ENCODE measurements at regions not wholly inside any gene's neighbourhood (a gene's known extent, or its start where the extent isn't known, plus 50 kb on each side); places are given as distances from the start of the nearest gene placed in this dataset.
"Not testable (repeated sequence)": the region's sequence is repeated elsewhere in the genome, so short reads cannot be mapped to it uniquely, and the experiment has no call there.

GRCh38 chr20:1819311-1820137 lies 75.7 kb upstream of the SIRPA start:
- H3K4me3 ChIP-seq (ENCODE audit: low read depth, low read length): no peak overlapping the region
- no peak for TF ChIP-seq CTCF (conservative IDR thresholded peaks at IDR 0.05; ENCODE audit: low read depth, low read length)
- DNase-seq (ENCODE audit: low read depth): no peak

- H3K4me3 ChIP-seq (ENCODE audit: low read depth, low read length): no peak overlapping the region
- TF ChIP-seq CTCF (conservative IDR thresholded peaks at IDR 0.05; ENCODE audit: low read depth, low read length): no peak
- DNase-seq (ENCODE audit: low read depth): no peak
Measured at GRCh38 chr20:1818895-1819294, 76.3 kb upstream of the SIRPA start.

DNA sequence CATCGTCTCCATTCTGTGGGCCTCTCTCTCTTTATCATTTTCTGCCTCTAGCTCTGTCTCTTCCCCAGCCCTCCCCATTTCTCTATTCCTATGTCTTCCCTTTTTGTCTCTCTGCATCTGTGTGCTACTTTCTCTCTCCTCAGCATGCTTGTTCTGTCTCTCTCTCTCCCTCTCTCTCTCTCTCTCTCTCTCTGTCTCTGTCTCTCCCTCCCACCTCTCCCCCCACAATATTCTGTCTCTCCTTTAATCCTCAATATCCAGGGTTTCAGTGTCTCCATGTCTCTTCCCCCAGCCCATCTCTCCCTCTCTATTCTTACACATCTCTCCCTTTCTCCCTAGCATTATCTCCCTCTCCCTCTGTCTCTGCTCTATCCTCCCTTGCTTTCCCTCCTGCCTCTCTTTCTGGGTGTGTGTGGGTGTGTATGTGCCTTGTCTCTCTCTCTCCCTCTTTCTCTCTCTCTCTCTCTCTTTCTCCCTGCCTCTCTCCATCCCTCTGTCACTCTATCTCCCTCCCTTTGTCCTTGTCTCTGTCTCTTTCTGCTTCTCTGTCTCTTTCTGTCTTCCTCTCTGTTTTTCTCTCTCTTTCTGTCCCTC lies 76.9 kb upstream of the SIRPA start:
- no peak overlapping the region for H3K4me3 ChIP-seq (ENCODE audit: low read depth, low read length)
- no peak for TF ChIP-seq CTCF (conservative IDR thresholded peaks at IDR 0.05; ENCODE audit: low read depth, low read length)
- no peak for DNase-seq (ENCODE audit: low read depth)

DNA sequence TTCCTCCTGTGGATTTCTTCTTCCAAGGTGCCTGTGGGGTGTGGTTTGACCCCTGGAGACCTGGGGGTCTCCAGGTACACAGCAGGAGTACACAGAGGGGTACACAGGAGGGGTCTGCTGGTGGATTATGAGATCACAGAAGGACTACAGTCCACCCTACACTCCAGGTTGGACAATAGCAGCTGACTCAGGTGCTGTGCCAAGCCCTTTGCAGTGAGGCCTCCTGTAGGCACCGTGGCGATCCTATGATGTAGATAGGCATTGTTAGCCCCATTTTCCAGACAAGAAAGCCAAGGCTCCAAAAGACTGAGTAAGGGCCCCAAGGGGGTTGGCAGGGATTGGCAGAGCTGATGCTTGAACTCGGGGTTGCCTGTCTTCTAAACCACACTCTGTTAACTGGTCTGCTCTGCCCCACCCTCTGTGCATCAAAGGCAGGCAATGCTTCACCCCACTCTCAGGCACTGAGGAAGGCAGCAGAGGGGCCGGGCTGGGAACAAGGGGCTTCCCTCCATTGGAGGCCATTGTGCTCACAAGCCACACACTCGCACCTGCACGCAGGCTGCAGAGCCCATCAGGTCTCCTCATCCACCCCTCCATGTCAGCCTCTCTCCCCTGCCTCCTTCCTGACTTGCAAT lies 77.5 kb upstream of the SIRPA start:
- DNase-seq (ENCODE audit: low read depth): no peak
- no peak overlapping the region for H3K4me3 ChIP-seq (ENCODE audit: low read depth, low read length)

DNA sequence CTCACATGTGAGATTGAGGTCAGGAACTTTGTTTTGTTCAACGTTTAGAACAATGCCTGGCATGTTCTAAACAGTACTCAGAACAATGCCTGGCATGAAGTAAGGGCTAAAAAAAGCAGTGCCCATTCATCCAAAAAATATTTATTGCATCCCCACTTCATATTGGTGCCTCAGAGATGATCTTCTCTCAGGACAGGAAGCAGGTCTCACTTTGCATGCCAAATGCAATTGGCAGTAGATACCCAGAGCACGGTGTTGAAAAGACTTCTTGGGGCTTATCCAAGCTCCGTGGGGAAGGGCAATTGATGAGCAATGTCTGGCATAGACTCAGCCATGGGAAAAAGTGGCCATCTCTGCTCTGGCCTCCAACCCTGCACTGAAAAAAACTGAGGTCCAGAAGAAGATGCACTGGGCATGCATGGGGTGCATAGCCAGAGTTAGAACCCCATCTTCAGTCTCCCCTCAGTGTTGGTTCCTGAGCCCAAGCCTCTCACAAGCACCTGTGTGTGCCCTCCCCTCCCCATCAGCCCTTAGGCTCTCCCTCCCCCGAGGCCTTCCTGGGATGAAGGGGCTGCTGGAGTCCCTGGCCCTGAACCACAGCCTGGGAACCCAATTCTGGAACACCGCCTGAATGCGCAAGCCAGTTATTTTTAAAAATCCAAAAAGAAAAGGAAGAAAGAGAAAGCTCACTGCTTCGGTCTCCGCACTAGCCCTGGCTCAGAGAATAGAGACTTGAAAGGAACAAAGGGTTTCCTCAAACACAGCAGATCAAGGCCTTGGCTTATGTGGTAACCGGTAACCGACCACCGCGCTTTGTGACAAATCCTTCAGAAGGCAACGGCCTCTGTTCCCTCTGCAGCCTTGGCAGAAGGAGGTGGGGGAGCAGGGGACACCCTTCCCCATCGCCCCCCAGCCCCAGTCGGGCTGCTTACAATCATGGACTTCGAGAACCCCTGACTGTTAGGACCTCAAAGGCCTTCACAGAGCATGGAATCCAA lies 78.5 kb upstream of the SIRPA start:
- H3K4me3 ChIP-seq (ENCODE audit: low read depth, low read length): no peak overlapping the region
- TF ChIP-seq CTCF (conservative IDR thresholded peaks at IDR 0.05; ENCODE audit: low read depth, low read length): no peak
- no peak for DNase-seq (ENCODE audit: low read depth)

More for the DNA sequence above, 77.5 kb upstream of the SIRPA start:
- TF ChIP-seq CTCF (conservative IDR thresholded peaks at IDR 0.05; ENCODE audit: low read depth, low read length): no peak

GRCh38 chr20:1815502-1816085 lies 79.6 kb upstream of the SIRPA start:
- no peak for TF ChIP-seq CTCF (conservative IDR thresholded peaks at IDR 0.05; ENCODE audit: low read depth, low read length)
- no peak overlapping the region for H3K4me3 ChIP-seq (ENCODE audit: low read depth, low read length)
- no peak for DNase-seq (ENCODE audit: low read depth)

DNA sequence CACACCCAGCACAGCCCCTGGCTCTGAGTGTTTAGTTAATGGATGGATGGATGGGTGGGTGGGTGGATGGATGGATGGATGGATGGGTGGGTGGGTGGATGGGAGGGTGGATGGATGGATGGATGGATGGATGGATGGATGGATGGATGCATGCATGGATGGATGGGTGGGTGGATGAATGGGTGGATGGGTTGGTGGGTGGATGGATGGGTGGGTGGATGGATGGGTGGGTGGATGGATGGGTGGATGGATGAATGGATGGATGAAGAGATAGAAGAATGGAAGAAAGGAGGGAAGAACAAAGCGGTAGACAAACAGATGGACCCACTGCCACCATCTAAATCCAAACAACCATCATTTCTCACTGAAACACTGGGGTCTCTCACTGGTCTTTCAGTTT lies 80.3 kb upstream of the SIRPA start:
- H3K4me3 ChIP-seq (ENCODE audit: low read depth, low read length); DNase-seq (ENCODE audit: low read depth): not testable (repeated sequence)
